Suprapubic skin (tissue), 4 donors: ENCODE measurements at regions not wholly inside any gene's neighbourhood (a gene's known extent, or its start where the extent isn't known, plus 50 kb on each side); places are given as distances from the start of the nearest gene placed in this dataset.

Experiments used
- CTCF ChIP-seq, 2 donors: fragments of 200-600 bp in 1 of 2; fragments of 450-650 bp in 1 of 2; sonication (generic) in 1 of 2; IDR thresholded peaks; one replicate each; pipeline ENCODE4 v1.5.1; 2016 to 2019; ENCODE audit warnings: antibody characterized with exemption in 2 of 2, mild to moderate bottlenecking in 1 of 2, moderate library complexity in 1 of 2
- EP300 ChIP-seq: sonication (generic); formaldehyde crosslinking; IDR thresholded peaks from one replicate; pipeline ENCODE4 v1.6.1; 2017; ENCODE audit warnings: antibody characterized with exemption
- POLR2A ChIP-seq, 2 donors: fragments of 450-650 bp; IDR thresholded peaks; one replicate each; pipeline ENCODE4 v1.6.1; 2017; ENCODE audit warnings: antibody characterized with exemption in 2 of 2, mild to moderate bottlenecking in 2 of 2, moderate library complexity in 2 of 2
- POLR2AphosphoS5 ChIP-seq, 3 donors: sonication (generic); formaldehyde crosslinking; IDR thresholded peaks; one replicate each; pipeline ENCODE4 v1.6.1; 2017; ENCODE audit warnings: antibody characterized with exemption in 3 of 3

GRCh38 chr15:66860844-66861243 lies 158.8 kb downstream of the SMAD6 start:
- no peak for TF ChIP-seq CTCF (IDR thresholded peaks at IDR 0.05)
- TF ChIP-seq EP300: no peak
- no peak for TF ChIP-seq POLR2AphosphoS5 (IDR thresholded peaks at IDR 0.05)
- no peak for TF ChIP-seq POLR2A (IDR thresholded peaks at IDR 0.05)
